Endothelial cell of umbilical vein (primary cell): ENCODE measurements at regions not wholly inside any gene's neighbourhood (a gene's known extent, or its start where the extent isn't known, plus 50 kb on each side); places are given as distances from the start of the nearest gene placed in this dataset.

Source experiments
- BruUV-seq: library from RNA; stranded (reverse); fragments of 400-500 nt; replicated peaks from 2 replicates; lab custom pipeline; 2021; lab: Mats Ljungman, UMichigan
- CTCF ChIA-PET: fragments of 300-600, 350-600 bp; sonication (Branson Sonifier 250); formaldehyde crosslinking; loops from one replicate; lab custom pipeline; 2021; ENCODE audit warnings: antibody characterized with exemption, inconsistent platforms; lab: Charles Lee
- POLR2A ChIA-PET: fragments of 300-600, 350-600 bp; sonication (Branson Sonifier 250); formaldehyde crosslinking; loops from one replicate; lab custom pipeline; 2021; ENCODE audit warnings: antibody characterized with exemption, inconsistent platforms; lab: Charles Lee
- DNase-seq: peaks from one replicate; pipeline ENCODE4 v3.0.0-alpha.2; 2011; ENCODE audit warnings: low read depth, low spot score
- FAIRE-seq: peaks from 2 replicates; lab custom pipeline; 2011; peaks lifted over from hg19 to GRCh38; lab: Jason Lieb, UNC
- H2AFZ ChIP-seq: 2 replicates; pipeline ENCODE4 v1.6.0; 2012; ENCODE audit warnings: low read depth, low read length, control low read depth, inconsistent platforms
- H3K27ac ChIP-seq: 2 replicates; pipeline ENCODE4 v1.5.1; 2011; ENCODE audit warnings: low read depth, mild to moderate bottlenecking, control low read depth, low read length, moderate library complexity; ENCODE audit not compliant: insufficient read depth
- H3K27me3 ChIP-seq, 2 experiments: 2 replicates each; pipeline versions ENCODE4 v1.6.0 to v1.6.1; 2011; ENCODE audit warnings: low read length in 2 of 2, mixed read lengths in 1 of 2; ENCODE audit not compliant: control insufficient read depth in 2 of 2, insufficient read depth in 2 of 2
- H3K36me3 ChIP-seq, 2 experiments: 2 replicates in 1 of 2; 3 replicates in 1 of 2; pipeline ENCODE4 v1.5.1; 2011; ENCODE audit warnings: low read length in 2 of 2, mild to moderate bottlenecking in 1 of 2, moderate library complexity in 1 of 2; ENCODE audit not compliant: control insufficient read depth in 2 of 2, insufficient read depth in 2 of 2; ENCODE audit errors: extremely low read depth in 1 of 2
- H3K4me1 ChIP-seq: 3 replicates; pipeline ENCODE4 v1.5.1; 2011; ENCODE audit warnings: mild to moderate bottlenecking, low read length; ENCODE audit not compliant: control insufficient read depth, insufficient read depth; ENCODE audit errors: extremely low read depth
- H3K4me2 ChIP-seq: 2 replicates; pipeline ENCODE4 v1.6.1; 2011; ENCODE audit warnings: low read length, control low read depth, mixed read lengths; ENCODE audit not compliant: insufficient read depth
- H3K4me3 ChIP-seq, 3 experiments: fragments of 200-600 bp in 1 of 3; sonication (generic), shearing (Covaris generic) in 1 of 3; replicated peaks in 1 of 3; 2 replicates each; pipeline ENCODE4 v1.5.1; 2011 to 2016; ENCODE audit warnings: control low read depth in 3 of 3, low read length in 3 of 3, mild to moderate bottlenecking in 2 of 3, inconsistent platforms in 1 of 3, low read depth in 1 of 3, moderate library complexity in 1 of 3; ENCODE audit not compliant: insufficient read depth in 1 of 3
- H3K79me2 ChIP-seq: 2 replicates; pipeline ENCODE4 v1.6.0; 2012; ENCODE audit warnings: low read length, inconsistent platforms; ENCODE audit not compliant: control insufficient read depth, insufficient read depth
- H3K9ac ChIP-seq: replicated peaks from 2 replicates; pipeline ENCODE3; 2011; ENCODE audit warnings: low read length, control low read depth; ENCODE audit not compliant: insufficient read depth; ENCODE audit errors: extremely low read depth
- H3K9me1 ChIP-seq: replicated peaks from 3 replicates; pipeline ENCODE4 v1.6.0; 2011; ENCODE audit warnings: mild to moderate bottlenecking, low read length; ENCODE audit not compliant: control insufficient read depth, insufficient read depth; ENCODE audit errors: extremely low read depth
- H3K9me3 ChIP-seq: replicated peaks from 2 replicates; pipeline ENCODE4 v1.5.1; 2012; ENCODE audit warnings: low read length, inconsistent platforms; ENCODE audit not compliant: control insufficient read depth, insufficient read depth
- H4K20me1 ChIP-seq: replicated peaks from 2 replicates; pipeline ENCODE3; 2011; ENCODE audit warnings: mild to moderate bottlenecking, low read length; ENCODE audit not compliant: control insufficient read depth, insufficient read depth; ENCODE audit errors: extremely low read depth
- EZH2 ChIP-seq: IDR thresholded peaks from 2 replicates; pipeline ENCODE4 v1.6.1; 2012; ENCODE audit warnings: borderline replicate concordance, low read depth, mild to moderate bottlenecking, moderate library complexity, low read length, inconsistent platforms; ENCODE audit not compliant: severe bottlenecking
- FOS ChIP-seq: IDR thresholded peaks from 2 replicates; pipeline ENCODE4 v1.6.1; 2011; ENCODE audit warnings: mild to moderate bottlenecking, low read length, moderate library complexity, borderline replicate concordance; ENCODE audit not compliant: insufficient read depth
- GATA2 ChIP-seq: IDR thresholded peaks from 2 replicates; pipeline ENCODE4 v1.7.0; 2011; ENCODE audit warnings: low read depth, mild to moderate bottlenecking, moderate library complexity, mixed read lengths, low read length; ENCODE audit not compliant: insufficient read length, insufficient read depth
- JUN ChIP-seq: IDR thresholded peaks from 2 replicates; pipeline ENCODE4 v1.6.1; 2011; ENCODE audit warnings: borderline replicate concordance, low read depth; ENCODE audit not compliant: insufficient read length, insufficient read depth
- MYC ChIP-seq: IDR thresholded peaks from one replicate; pipeline ENCODE4 v1.6.1; 2011; ENCODE audit warnings: mild to moderate bottlenecking, low read depth, low read length
- POLR2A ChIP-seq: IDR thresholded peaks from 2 replicates; pipeline ENCODE4 v1.6.1; 2012; ENCODE audit warnings: low read depth, mild to moderate bottlenecking, control low read depth, low read length
- POLR2AphosphoS5 ChIP-seq: IDR thresholded peaks from 2 replicates; pipeline ENCODE4 v1.6.1; 2012; ENCODE audit warnings: low read depth, mild to moderate bottlenecking, control low read depth, low read length, moderate library complexity; ENCODE audit not compliant: insufficient read depth
- dilution Hi-C: fragments of 300-500 bp; cut with MboI; formaldehyde crosslinking; loops from one replicate; pipeline ENCODE4 v1.15.0; 2019; ENCODE audit warnings: low sequenced_read_pairs; ENCODE audit not compliant: extremely low pct_ligation_motif_present
- intact Hi-C: fragments of 100-400 bp; cut with micrococcal nuclease; formaldehyde crosslinking; loops from one replicate; pipeline ENCODE4 v1.10.0; 2022
- TF ChIP-seq, protein P1 (sequence below): IDR thresholded peaks from 2 replicates; pipeline ENCODE4 v1.6.1; 2011; ENCODE audit not compliant: insufficient read depth, insufficient read length
- TF ChIP-seq, protein P2 (sequence below), 2 donors: IDR thresholded peaks; 1 replicate in 1 of 2; 2 replicates in 1 of 2; pipeline ENCODE4 v1.5.1; 2011; ENCODE audit warnings: low read length in 2 of 2, mild to moderate bottlenecking in 2 of 2, moderate library complexity in 2 of 2, control low read depth in 1 of 2, inconsistent platforms in 1 of 2, low read depth in 1 of 2; ENCODE audit not compliant: insufficient read depth in 1 of 2; ENCODE audit errors: extremely low read depth in 1 of 2

DNA sequence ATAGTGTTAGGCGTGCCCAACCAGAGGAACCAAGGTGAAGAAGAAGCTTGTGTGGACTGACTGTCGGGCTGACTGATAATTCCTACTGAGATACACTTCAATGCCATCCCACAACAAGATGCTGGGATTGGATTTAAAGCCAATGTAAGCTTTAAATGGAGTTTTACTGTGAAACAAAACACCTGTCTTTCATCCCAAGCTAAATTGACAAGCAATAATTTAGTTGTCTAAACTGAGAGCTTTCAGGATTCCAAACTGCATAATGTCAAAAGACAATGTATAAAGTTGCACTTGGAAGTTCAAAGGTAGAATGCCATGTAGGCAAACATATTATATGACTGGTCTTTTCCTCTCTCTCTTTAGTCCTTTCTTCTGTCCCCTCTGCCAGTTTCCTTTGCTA lies 1025.3 kb upstream of the FANCL start:
- Histone ChIP-seq H3K9ac (no peak overlapping the region), H4K20me1 (no peaks in the 10 kb centered on the region), H3K27me3 (no peaks in the 10 kb centered on the region), H3K4me1 (no peaks in the 10 kb centered on the region), H3K9me1 (no peaks in the 10 kb centered on the region), H3K4me3 (no peak overlapping the region), H3K27ac (no peak overlapping the region), H3K9me3 (no peaks in the 10 kb centered on the region), H3K79me2 (no peaks in the 10 kb centered on the region), H3K4me2 (no peak overlapping the region), H3K36me3 (no peaks in the 10 kb centered on the region), H2AFZ (no peak overlapping the region)
- no peak for DNase-seq
- BruUV-seq = no TSS peak
- FAIRE-seq = no peak
- POLR2A ChIA-PET = no interaction called here
- CTCF ChIA-PET = no interaction called here
- TF ChIP-seq EZH2 (no peak), GATA2 (no peak), JUN (no peak), POLR2A (no peak), MYC (no peak), POLR2AphosphoS5 (no peak), FOS (no peak)
- TF ChIP-seq, protein P1, sequence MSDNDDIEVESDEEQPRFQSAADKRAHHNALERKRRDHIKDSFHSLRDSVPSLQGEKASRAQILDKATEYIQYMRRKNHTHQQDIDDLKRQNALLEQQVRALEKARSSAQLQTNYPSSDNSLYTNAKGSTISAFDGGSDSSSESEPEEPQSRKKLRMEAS = no peak
- TF ChIP-seq, protein P2, sequence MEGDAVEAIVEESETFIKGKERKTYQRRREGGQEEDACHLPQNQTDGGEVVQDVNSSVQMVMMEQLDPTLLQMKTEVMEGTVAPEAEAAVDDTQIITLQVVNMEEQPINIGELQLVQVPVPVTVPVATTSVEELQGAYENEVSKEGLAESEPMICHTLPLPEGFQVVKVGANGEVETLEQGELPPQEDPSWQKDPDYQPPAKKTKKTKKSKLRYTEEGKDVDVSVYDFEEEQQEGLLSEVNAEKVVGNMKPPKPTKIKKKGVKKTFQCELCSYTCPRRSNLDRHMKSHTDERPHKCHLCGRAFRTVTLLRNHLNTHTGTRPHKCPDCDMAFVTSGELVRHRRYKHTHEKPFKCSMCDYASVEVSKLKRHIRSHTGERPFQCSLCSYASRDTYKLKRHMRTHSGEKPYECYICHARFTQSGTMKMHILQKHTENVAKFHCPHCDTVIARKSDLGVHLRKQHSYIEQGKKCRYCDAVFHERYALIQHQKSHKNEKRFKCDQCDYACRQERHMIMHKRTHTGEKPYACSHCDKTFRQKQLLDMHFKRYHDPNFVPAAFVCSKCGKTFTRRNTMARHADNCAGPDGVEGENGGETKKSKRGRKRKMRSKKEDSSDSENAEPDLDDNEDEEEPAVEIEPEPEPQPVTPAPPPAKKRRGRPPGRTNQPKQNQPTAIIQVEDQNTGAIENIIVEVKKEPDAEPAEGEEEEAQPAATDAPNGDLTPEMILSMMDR (IDR thresholded peaks at IDR 0.05; ENCODE audit: extremely low read depth in 1 of 2, insufficient read depth in 1 of 2, low read depth in 1 of 2, low read length in 2 of 2) = no peak
- dilution Hi-C loops (no loop called here), intact Hi-C loops (no loop called here)
